ENCODE measurements at regions not wholly inside any gene's neighbourhood (a gene's known extent, or its start where the extent isn't known, plus 50 kb on each side); places are given as distances from the start of the nearest gene placed in this dataset.

DNA sequence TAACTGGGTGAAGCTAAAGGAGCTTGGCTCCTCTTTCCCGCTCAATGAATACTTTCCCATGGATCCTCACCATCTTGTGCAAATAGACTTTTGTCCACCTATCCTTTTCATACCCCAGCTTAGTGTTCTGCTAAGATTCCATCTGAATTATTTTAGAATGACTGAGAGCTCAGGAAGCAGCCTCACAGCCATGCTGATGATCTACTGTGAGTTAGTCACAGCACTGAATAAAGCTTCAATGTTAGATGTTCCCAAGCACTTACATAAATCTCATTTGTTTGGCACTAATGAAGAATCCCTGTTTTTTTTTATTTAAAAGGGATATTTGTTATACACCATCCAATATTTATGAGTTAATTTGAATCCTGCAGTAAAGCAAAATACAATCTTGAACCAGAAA lies 317.6 kb upstream of the TRPC7 start:
- no peak for DNase-seq

DNA sequence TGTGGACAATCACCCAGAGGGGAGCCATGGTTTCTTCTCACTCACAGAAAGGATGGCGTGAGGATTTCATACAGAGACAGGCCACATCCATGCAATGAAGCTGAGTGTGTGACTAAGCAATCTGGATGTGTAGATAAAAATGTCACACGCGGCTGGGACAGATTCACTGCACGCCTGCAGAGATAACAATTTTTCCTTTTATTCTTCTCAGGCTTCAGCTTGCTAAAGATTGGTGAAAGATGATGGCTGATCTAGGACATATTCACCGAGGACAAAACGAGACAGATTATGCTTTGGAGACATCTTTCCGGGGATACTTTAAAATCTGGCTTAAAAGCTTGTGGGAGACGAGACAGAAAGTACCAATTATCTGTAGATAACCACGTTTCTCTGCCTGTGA lies 313.9 kb upstream of the TRPC7 start:
- DNase-seq = no peak

- DNase-seq = no peak
Observed at GRCh38 chr5:136677217-136677616, 311.9 kb upstream of the TRPC7 start.

- no peak for DNase-seq
Observed at GRCh38 chr5:136676685-136677084, 311.3 kb upstream of the TRPC7 start.

GRCh38 chr5:136675769-136676168 lies 310.4 kb upstream of the TRPC7 start:
- DNase-seq = no peak

DNA sequence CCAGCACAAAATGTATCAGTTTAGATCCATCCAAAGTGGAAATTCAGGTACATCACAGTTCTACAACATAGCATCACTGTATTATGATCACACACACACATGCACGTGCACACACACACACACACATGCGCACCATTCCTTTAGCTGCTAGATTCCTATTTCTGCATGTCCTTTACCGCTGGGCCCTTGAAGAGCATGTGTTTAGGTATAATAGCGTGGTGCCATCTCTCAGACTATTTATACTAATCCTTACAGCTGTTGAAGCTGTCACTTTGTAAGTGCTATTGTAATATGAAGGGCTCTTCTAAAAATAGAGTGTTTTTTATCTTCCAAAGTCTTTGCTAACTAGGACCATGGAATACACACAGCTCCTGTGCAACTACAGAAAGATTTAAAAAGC lies 308.8 kb upstream of the TRPC7 start:
- DNase-seq = no peak

DNA sequence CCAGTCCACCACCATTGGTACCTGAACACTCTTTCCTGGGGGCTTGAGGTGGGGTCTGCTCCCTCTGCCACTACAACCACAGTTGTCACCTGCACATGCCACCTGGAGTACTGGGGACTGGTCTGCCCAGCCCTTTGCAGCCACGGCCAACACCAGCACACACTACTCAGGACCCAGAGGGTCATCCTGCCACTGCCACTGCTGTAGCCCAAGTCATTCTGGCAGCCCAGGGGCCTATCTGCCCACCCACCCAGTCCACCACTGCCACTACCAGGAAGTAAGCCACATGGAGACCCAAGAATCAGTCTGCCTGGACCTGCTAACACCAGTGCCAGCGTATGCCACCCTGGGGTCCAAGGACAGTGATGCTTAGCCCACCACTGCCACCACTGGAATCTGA lies 302.4 kb upstream of the TRPC7 start:
- no peak for DNase-seq

DNA sequence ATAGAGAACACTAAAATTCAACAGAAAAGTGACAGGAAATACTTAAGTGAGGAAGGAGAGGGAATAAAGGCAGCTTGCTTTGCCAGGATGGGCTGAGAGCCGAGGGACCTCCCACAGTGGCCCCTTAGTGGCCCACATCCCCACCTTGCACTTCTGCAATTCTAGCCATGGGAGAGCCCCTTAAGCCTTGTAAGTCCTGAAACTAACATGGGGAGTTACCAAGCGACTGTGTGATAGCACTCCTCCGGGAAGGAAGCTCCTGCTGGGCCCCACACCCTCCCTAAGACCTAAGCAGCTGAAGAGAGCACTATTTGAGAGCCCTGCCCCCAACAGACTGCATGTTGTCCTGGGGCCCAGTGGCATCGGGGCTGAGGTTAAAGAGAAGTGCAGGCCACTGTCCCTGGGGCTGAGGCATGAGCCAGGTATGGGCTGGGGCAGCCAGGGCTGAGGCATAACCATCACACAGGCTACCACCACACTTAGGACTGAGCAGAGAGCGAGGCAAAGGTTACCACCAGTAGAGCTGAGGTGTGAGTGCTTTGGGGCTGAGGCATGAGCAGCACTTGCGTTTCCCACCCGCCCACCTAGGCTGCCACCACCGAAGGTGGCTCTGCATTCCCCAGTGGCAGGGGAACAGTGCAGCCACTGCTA lies 301.8 kb upstream of the TRPC7 start:
- no peak for DNase-seq

DNA sequence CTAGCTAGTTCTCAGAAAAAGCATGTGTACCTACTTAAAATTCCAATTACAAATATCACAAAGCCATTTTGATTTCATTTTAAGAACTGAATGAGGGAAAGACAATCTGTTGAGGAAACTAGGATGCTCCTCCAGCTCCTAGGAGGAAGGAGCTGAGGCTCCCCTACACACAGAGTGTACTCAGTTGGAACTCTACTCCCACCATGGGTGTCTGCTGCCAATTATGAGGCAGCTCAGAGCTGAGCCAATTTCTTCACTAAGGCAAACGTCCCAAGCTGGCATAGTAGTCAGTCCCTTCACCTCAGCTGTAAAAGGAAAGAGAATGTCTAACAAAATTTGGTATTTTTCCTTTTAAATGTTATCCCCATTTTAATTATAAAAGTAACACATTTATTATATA lies 300.0 kb upstream of the TRPC7 start:
- no peak for DNase-seq

DNA sequence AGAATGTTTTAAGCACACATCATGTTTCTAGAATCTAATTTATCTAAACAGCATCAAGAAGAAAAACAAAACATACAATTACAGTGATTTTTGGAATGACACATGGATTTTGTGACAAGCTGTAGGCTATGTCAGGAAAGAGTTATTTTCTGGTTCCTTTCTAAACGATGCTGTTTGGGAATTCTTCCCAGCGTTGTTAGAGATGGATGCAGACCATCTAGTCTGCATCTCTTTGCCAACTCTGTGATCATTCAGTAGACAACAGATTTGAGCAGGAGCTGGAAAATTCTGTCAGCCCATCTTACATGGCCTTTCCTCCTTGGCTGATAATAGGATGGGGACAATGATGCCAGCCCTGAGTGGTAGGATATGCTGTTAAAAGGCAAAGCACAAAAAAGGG lies 295.7 kb upstream of the TRPC7 start:
- no peak for DNase-seq

DNA sequence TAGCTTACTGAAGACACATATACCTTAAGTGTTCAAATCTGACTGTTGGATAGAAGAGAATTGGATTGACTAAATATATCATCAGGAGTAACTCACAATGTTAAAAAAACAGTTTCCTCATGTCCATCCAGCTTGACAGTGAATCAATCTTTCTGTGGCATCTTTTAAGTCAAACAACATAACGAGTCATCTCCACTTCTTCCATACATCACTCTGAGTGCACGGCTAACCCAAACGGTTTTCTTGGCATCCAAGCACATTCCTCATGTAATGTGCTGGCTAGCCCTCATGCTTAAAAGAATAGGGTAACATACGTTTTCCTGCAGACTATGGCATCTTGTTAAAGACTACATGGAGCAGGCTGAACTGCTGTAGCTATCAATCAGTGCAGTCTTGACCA lies 291.5 kb upstream of the TRPC7 start:
- DNase-seq = no peak

- DNase-seq = no peak
Observed at GRCh38 chr5:136655468-136655867, 290.1 kb upstream of the TRPC7 start.

DNA sequence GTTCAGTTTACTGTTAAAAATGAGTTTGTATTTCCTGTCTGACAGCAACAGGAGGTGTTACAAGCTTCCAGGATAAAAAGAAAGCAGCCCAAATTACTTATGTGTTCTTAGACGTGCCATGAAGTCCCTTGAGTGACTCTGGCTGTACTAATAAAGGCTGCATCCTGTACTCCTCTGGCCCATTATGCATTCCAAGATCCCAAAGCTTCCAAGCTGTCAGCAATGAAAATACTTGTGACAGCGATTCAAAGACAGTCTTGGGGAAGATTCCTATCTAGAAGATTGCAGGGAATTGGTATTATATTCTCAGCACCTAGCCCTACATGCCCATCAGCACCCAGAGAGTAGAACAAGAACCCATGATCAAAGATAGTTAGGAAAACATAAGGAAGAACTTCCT lies 281.6 kb upstream of the TRPC7 start:
- DNase-seq = no peak

GRCh38 chr5:136642976-136643375 lies 277.6 kb upstream of the TRPC7 start:
- DNase-seq = no peak

DNA sequence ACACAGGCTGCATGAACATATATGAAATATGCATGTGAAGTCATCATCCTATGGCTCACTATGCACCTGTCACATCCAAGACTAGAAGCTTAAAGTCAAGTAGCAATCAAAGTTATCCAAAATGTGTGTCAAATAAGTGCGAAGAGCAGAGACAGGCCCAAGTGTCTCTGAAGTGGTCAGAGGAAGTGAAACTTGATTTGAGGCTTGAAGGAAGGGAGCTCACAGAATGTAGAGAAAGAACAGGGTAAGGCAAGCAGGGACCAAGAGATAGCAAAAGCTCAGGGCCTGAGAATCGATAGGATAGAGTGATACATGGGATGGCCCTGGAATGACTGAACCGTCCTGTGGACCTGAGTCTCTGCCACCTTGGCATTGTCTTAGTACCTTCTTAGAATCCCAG lies 274.3 kb upstream of the TRPC7 start:
- no peak for DNase-seq

- no peak for DNase-seq
Observed at GRCh38 chr5:136638084-136638483, 272.7 kb upstream of the TRPC7 start.

DNA sequence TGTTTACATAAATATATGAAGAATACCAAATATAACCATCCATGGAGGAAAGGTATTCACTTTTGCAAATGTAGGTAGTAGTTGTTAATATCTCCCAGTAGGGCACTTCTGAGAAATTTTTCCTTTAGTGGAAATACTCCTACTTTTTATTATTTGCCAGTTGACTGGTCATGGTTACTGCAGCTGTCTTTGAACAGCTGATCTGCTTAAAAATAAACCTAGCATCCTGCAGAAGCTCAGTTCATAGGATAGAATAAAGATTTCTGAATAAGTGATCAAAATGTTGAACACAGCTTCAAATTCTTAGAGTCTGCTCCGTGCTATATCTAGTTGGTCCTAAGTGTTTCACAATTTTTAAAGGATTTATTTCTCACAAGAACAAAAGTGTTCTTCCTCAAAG lies 270.7 kb upstream of the TRPC7 start:
- no peak for DNase-seq

- DNase-seq = no peak
Observed at GRCh38 chr5:136631186-136631585, 265.8 kb upstream of the TRPC7 start.

DNA sequence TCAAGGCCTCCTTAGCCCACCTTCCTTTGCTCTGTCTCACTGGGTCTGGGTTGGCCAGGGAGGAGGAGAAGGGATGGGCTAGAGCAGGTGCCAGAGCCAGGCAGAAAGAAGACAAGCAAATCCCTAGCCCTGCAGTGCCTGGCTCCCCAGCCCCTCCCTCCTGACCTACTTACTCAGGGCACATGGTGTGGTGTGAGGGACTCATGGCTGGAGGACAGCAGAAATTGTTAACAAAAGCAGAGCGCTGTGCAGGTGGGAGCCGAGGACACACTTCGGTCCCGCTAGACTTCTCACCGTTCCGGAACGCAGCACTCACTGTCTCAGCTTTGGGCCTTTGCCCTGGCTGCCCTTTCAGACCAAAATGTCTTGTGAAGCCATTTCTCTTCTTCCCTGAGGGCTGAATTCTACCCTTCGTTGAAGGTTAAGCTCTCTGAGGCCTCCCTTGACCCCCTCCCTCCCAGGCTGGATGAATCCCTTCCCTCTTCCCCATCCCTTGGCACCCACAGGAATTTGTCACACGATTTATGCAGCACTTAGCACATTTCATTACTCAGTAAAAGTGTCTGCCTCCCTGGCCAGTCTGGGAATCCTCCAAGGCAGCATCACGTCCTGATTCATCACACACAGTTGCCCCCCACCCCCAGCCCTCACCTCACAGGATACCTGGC lies 263.9 kb upstream of the TRPC7 start:
- no peak for DNase-seq

GRCh38 chr5:136626531-136626930 lies 261.2 kb upstream of the TRPC7 start:
- DNase-seq = no peak

GRCh38 chr5:136622747-136623146 lies 257.4 kb upstream of the TRPC7 start:
- no peak for DNase-seq

- no peak for DNase-seq
Observed at GRCh38 chr5:136621743-136622142, 256.4 kb upstream of the TRPC7 start.

DNA sequence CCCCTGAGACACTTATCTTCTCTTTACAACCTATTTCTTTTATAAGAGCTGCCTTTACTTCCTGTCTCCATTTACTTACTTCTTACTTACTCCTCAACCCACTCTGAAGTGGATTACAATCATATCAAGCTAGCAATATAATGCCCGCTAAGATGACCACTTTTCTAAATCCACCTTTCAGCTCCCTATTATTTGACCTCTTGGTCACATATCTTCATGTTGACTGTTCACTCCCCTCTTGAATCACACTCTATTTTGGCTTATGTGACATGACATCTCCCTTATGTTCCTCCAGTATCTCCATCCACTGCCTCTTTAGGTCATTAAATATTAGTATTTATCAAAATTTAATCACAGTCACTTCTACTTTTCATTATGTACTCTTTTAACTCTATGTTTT lies 255.3 kb upstream of the TRPC7 start:
- no peak for DNase-seq

- DNase-seq = no peak
Observed at GRCh38 chr5:136620016-136620419, 254.7 kb upstream of the TRPC7 start.

GRCh38 chr5:136619556-136619955 lies 254.2 kb upstream of the TRPC7 start:
- no peak for DNase-seq
